GM21390 (cell line): ENCODE measurements at regions not wholly inside any gene's neighbourhood (a gene's known extent, or its start where the extent isn't known, plus 50 kb on each side); places are given as distances from the start of the nearest gene placed in this dataset.
A peak's percentile ranks its signal among the peaks of the same experiment; 100 is the strongest.
"Not testable (repeated sequence)": the region's sequence is repeated elsewhere in the genome, so short reads cannot be mapped to it uniquely, and the experiment has no call there.

Source experiments
- ATAC-seq: cut with Tn5 transposase; IDR thresholded peaks from one replicate; pipeline ENCODE4 v1.9.1; 2021; ENCODE audit not compliant: unreplicated experiment

GRCh38 chrX:75873993-75874392, 88.9 kb upstream of the MAGEE2 start:
- ATAC-seq: no peak

- no peak for ATAC-seq
Measured at GRCh38 chrX:75883446-75883845, 98.4 kb upstream of the MAGEE2 start.

DNA sequence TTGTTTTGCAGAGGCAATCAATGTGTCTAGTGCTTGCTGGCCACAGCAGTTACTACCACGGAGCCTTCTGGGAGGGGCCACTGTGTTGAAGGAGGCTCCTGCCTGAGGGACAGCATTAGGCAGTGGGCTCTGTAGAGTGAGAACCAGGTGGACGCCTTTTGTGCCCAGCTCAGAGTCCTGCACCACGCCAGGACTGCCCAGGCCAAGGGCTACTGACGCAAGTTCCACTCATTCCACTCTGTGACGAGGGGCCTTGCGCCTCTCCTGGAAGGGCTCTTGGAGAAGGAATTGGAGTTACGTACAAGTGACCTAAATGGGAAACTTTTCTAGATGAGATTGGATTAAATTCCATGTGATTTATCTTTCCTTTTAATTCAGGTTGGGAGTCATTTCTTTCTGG, 102.8 kb upstream of the MAGEE2 start:
- no peak for ATAC-seq

DNA sequence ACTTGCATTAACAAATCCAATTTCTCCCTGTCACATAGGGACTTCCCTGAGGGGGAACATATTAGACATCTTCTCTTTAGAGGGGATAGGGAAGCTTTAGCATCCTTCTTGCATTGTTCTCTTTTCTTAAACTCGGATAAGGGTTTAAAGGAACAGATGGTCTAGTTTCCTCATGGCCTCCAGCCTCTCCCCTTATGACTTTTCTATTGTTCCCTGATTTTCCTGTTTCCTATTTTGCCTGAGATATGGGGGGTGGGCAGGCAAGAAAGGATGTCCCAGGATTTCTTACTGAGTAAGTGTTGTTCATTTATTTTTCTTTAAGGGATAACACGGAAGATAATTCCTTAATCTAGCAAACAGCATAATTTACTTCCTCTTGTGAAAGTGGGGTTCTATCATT, 107.7 kb upstream of the MAGEE2 start:
- ATAC-seq: no peak

- ATAC-seq: no peak
Measured at GRCh38 chrX:75893281-75893680, 108.2 kb upstream of the MAGEE2 start.

GRCh38 chrX:75911716-75912115, 126.7 kb upstream of the MAGEE2 start:
- no peak for ATAC-seq

- ATAC-seq: no peak
Measured at GRCh38 chrX:75957107-75957610, 172.1 kb upstream of the MAGEE2 start.

DNA sequence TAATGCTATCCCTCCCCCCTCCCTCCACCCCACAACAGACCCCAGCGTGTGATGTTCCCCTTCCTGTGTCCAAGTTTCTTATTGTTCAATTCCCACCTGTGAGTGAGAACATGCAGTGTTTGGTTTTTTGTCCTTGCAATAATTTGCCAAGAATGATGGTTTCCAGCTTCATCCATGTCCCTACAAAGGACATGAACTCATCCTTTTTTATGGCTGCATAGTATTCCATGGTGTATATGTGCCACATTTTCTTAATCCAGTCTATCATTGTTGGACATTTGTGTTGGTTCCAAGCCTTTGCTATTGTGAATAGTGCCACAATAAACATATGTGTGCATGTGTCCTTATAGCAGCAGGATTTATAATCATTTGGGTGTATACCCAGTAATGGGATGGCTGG, 176.3 kb upstream of the MAGEE2 start:
- not testable (repeated sequence) for ATAC-seq

GRCh38 chrX:75963774-75964173, 178.7 kb upstream of the MAGEE2 start:
- ATAC-seq: no peak

GRCh38 chrX:75968293-75968692, 183.2 kb upstream of the MAGEE2 start:
- no peak for ATAC-seq

DNA sequence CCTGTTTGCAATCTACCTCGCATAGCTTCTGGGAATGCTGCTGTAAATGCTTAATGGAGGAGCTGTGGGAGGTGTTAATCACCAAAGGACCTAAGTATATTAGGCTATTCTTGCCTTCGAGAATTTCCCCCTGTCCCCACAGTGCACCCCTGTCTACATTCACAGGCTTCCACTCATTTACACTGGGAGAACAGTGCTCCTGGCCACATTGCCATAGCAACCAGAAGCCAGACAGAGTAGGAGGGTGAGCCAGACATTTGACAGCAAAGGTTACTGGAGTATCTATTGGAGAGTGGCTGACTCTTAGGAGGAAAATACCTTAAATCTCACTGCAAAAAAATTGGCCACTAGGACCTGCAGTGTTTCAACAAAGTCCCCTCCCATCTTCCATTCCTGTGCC, 185.9 kb upstream of the PBDC1 start:
- ATAC-seq: no peak

GRCh38 chrX:75989806-75990590, 182.9 kb upstream of the PBDC1 start:
- ATAC-seq: peak; percentile 87

- ATAC-seq: no peak
Measured at GRCh38 chrX:75997692-75998091, 175.2 kb upstream of the PBDC1 start.

GRCh38 chrX:76014321-76014720, 158.5 kb upstream of the PBDC1 start:
- ATAC-seq: no peak

DNA sequence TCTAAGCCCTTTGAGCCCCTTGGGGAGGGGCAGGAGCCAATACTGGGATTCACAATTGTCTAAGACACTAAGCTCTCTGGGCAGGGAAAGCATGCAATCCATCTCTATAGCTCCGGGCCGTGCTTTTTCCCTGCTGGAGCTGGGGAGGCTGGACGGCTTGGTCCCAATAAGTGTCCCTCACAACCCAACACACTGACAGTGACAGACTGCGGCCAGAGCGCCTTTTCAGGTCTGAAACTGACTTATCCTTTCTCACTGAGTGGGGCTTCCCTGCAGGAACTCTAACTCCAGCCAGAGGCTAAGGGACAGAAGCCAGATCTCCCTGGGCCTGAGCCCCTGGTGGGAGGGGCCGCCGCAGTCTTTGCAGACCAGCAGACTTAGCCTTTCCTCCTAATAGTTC, 146.6 kb upstream of the PBDC1 start:
- ATAC-seq: no peak

DNA sequence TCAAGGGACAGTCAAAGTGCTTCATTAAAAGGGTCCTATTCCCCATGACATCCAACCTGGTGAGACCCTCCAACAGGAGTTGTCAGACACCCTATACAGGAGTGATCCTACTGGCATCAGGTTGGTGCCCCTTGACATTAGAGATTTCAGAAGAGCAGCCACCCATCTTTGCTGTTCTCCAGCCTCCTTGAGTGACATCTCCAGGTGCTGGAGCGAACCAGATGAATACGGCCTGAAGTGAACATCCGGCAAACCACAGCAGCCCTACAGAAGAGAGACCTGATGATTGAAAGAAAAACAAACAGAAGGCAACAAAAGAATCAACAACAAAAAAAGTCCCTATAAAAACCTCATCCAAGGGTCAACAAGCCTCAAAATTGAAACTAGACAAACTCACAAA, 146.1 kb upstream of the PBDC1 start:
- ATAC-seq: no peak

DNA sequence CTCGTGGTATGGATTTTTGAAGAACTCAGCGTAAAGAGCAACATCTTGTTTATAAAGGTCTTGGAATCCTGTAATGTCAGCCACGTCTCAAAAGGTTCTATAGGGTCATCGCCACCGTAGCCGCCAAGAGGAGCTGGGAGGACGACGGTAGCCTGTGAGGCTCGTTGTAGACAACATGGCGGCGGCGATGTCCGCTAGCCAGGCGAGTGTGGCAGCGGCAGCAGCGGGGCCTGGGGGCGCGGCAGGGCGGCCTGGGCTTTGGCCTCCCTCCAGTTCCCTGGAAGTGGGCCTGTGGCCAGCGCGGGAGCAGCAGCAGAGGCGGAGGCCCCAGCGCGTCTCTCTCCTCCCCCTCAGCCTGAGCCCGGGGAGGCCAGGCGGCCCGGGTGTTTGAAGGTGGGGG, 143.5 kb upstream of the PBDC1 start:
- no peak for ATAC-seq

- no peak for ATAC-seq
Measured at GRCh38 chrX:76064825-76065224, 108.0 kb upstream of the PBDC1 start.

DNA sequence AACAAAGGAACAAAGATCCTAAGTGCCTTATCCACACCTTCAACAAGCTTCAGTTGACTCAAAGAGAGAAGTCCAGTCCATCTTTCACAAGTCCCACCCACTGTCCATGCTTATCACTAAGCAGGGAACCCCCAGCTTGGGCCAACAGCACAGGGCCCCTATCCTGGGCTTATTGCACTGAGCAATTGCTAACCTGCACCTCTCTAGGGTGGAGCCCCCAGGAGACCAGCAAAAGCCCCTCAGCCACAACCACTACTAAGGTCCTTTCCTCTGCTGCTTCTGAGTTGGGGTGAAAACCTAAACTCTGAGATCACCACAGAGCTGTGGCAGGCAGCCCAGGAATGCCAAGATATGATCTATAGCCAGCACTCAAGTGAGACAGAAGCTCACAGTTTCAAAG, 96.7 kb upstream of the PBDC1 start:
- ATAC-seq: no peak

DNA sequence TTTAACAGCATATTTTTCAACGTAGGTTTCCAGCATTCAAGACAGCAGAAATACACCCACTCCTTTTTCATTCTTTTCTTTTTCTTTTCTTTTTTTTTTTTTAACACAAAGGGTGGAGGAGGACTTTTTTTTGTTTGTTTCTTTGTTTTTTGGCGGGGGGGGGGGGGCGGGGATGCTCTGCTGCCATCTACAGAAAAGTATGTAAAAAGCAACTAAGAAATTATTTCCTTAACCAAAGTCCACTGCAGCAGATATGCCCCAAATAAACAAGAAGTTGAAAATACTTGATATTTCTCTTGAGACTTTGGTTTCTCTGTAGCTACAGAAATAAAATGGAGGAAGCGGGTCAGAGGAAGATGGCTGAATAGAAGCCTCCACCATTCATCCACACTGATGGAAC, 63.2 kb upstream of the PBDC1 start:
- no peak for ATAC-seq
